HG02798 (cell line): ENCODE measurements at regions not wholly inside any gene's neighbourhood (a gene's known extent, or its start where the extent isn't known, plus 50 kb on each side); places are given as distances from the start of the nearest gene placed in this dataset.

Experiments used
- ATAC-seq: cut with Tn5 transposase; IDR thresholded peaks from one replicate; pipeline ENCODE4 v1.9.1; 2021; ENCODE audit warnings: mild to moderate bottlenecking; ENCODE audit not compliant: unreplicated experiment, poor library complexity

DNA sequence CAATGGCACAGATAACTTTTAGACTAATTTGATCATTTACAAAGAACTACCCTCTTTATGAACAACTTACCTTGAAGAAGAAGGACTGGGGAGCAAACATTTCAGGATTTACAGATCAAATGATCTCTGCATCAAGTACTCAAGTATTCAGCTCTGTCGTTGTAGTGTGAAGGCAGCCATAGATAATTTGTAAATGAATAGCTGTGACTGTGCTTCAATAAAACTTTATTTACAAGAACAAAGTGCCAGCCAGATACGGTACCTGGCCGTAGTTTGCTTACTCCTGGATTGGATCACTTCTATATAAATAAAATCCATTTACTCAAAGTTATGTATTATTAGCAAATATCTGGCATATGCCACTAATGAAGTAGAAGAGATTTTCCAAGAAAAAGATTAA, 388.2 kb upstream of the SEMA3A start:
- no peak for ATAC-seq

DNA sequence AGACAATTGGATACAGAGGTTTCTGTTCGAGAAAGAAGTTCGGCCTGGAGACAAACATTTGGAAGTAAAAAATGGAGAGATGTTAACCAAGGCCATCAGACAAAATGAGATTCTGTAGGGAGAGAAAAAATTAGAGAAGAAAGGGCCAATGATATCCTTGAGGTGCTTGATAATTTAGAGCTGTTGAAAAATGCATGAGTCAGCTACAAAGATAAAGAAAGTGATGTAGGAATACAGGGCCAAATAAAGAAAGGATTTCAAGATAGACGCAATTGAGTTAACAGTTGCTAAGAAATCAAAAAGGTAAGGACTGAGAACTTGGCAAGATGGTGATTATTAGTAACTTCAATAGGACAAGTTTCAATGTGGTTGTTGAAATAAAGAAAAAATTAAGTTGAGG, 384.2 kb upstream of the SEMA3A start:
- ATAC-seq, result no peak

DNA sequence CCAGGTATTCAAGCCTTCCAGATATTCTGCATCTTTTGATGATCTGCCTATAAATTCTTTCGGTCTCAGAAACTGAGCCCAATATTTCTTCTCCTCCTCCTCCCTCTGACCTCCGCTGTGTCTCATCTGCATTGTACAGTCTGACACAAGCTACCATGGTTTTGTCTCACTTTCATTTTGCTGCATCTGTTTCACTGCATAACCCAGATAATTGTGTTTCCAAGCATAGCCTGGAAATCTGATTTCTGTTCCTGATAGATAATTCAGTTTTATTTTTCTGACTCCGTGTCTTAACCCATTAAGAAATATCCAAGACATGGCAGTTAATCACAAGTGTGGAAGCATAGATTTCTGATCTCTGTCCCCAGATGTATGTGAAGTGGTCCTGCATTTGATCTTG, 374.2 kb upstream of the SEMA3A start:
- no peak for ATAC-seq

DNA sequence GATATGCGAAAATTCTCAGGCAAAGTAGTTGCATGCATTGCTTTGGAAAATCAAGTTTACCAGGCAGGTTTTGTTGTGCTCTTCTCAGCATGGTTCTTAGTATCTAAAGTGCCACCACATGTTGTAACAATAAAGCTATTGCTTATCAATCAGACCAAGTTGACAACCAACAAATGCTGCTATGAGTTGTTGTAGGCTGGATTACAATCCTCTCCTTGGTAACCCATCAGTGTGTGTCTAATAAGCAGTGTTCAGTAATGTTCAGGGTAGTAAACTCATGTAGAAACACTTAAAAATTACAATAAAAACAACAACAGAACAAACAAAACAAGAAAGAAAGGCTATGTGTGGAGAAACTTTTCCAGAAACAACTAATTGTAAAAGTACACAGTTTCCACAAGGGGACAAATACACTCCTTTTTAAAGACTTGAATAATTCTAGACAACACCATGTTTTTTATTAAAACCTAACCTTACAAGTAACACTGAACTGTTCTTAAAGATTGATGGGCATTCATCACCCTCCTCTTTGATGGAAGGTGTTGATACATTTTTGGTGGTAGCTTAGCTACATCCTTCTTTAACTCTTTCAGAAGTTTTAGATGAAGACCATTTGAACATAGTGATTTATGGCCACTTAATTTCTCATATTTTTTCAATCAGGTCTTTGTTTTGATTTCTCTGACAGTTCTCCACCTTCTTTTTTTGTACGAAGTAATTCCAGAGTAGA, 370.9 kb upstream of the SEMA3A start:
- no peak for ATAC-seq

DNA sequence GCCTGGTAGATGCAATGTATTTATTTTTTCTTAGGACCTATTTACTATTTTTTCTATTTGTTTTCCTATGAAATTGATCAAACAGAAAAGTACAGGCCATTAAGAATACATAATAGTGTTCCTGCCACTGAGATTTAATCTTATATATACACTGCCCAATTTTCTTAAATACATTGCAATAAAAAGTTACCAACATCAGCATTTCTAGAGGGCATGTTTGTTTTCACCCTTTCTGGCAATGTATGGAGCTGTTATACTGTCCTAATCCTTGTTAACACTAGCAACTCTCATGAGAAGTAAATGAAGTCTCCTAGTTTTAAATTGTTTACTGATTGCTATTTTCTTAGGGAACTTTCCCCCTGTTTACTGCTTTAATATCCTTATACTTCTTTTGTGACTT, 359.1 kb upstream of the SEMA3A start:
- ATAC-seq, result no peak

DNA sequence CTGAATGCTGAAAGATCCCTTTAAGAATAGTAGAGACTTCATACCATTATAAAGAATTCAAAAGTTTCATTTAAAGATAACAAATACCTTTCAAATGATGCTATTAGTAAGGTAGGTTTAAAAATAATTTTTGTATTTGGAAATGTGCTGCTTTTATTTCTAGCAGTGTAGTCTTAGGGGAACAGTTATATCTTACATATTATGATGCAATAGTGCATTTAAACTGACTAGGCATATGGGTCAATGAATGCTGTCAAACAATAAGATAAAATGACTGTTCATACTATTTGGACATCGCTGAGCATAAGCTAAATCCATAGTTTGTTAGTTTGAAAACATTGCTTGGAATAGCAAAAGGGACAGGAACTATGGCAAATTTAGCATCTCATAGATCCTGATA, 354.8 kb upstream of the SEMA3A start:
- no peak for ATAC-seq

DNA sequence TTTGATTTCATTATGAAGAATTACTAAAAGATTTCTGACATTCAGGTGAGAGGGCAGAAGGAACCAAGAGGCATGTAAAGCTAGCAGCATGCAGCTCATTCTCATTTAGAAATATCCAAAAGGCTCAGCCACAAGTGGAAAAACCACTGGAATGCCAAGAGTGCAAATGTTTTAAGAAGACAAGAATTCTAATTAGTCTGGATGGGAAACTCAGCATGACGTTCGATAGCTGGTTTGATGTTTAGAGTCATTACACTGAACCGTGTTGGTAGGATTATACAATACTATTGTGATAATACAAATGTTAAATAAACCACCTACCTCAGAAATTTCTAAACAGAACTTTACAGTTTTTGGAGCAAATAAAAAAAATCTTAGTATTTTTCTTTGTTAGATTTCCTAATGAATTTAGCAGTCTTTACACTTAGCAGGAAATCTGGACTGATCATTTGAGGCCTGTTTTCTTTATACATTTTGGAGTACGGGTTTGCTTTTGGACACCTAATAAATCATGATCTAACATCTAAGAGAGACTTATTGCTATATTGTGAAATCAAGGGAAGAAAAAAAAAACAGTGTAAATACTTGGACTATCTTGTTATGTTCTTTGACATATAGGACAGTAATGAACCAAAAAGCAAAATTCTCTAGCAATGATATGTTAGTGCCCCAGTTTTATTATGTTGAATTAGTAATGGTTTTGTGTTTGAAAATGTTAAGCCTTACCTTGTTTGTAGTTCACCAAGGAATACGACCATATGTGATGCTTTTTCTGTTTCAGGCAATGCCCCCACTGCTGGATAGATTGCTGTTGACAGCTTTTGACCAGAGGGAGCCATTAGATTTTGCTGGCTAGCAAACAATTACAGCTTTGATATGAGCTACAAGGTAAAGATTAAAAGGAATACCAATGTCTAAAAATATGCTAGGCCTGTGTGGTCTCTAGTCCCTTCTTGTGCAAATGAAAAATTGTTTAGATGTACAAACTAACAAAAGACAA, 354.1 kb upstream of the SEMA3A start:
- ATAC-seq, result no peak

DNA sequence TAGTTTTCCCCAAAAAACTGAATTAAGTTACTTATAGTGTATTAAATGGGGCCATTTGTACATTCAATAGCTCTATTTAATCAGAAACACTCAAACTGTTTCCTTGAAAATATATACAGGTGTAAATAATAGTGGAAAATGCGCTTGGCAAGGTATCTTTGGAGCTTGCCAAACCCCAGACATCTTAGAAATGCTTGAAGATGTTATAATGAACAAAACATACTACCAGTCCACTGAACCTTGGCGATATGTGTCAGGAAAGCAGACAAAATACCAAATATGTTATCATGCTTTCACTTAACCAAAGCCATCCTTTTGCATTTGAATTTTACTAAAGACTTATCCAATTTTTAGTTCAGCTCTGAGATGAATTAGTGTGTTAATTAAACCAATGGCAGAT, 352.7 kb upstream of the SEMA3A start:
- no peak for ATAC-seq

DNA sequence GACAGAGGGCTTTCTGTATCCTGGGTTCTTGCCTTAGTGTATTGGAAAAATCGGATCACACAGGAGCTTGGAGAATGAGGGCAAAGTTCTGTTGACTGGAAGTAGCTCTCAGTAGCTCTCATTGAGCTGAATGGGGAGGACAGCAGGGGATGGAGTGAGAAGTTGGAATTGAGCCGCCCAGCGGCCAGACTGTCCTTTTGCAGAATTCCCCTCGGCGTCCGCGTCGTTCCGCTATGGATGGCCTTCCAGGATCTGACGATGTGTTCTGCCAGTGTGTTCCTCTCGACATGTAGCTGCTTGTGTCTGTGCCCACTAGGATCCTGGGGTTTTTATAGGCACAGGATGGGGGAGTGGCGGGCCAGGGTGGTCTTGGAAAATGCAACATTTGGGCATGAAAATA, 351.8 kb upstream of the SEMA3A start:
- no peak for ATAC-seq

DNA sequence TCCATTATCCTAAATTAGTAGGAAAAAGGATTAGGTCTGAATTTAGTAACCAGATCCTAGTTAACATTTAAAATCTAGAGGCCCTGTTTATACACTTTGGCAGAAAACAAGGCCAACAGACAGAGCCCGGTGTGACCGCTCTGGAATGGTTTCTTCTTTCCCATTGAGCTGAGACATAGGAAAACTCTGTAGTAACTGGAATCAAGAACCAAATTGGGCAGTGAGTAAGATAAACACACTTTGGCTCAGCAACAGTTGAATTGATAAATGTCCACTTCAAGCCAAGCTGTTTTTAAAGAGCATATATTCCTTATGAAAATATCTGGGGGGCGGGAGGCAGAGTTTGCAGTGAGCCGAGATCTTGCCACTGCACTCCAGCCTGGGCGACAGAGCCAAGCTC, 343.7 kb upstream of the SEMA3A start:
- ATAC-seq, result no peak

DNA sequence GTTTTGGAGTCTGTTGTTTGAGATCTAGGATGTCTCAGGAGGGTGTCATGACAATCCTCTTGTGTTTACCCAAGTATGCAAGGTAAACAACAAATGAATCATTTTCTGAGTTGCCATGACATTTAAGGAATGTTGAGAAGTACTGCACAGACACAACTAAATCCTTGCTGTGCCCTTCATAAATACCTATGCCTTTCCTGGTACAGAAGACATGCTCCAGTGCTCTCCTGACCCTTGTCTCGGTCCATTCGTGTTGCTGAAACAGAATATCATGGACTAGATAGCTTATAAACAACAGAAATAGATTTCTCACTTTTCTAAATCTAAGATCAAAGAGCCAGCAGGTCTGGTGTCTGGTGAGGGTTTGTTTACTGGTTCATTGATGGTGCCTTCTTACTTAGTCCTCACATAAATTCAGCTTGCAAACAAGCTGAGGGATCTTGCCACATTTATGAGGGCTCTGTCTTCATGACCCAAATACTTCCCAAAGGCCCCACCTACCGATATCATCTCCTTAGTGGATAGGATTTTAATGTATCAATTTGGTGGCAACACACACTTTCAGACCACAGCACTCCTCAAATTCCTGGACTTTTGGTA, 341.8 kb upstream of the SEMA3A start:
- ATAC-seq, result no peak

DNA sequence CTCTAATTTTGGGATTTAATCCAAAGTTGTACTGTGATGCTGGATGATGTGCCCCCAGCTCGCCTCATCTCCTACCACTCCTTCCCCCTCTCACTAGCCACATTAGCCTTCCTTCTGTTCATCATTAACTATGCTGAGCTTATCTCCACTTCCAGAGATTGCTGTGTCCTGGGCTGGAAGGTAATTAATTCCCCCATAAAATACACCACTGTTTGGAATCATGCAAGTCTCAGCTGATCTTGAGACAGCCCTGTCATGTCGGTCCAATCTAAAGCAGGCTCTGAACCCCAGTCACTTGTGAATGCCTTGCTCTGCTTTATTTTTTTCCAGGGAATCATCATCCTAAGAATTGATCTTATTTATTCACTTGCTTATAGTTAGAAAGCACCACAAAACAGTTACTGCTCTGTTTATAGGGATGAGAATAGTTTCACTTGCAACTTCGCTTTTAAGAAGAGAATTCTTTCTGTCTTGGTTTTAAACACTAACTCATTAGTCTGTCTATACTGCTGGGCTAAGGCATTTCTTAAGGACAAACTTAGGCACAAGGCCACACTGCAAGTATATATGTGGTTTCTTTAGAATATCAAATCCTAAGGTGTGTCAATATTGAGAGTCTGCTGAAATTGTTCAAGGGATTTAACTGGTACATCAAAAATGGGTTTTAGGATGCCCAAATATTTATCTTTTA, 341.1 kb upstream of the SEMA3A start:
- no peak for ATAC-seq

DNA sequence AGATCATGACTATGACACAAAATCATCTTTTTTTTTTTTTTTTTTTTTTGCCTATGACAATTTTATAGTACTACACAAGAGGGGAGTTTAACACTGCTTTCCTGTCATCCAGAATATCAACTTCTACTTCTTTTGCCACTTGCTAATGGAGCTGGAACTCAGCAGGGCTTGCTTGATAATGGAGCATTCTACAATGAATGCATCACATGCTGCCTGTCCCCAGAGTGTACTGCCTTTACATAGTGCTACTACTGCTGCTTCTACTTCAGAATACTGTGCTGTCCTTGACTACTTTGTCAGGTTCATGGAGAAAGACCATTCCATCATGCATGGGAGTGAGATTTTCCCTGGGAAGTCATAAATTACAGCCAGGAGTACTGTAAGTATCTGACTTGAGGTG, 338.6 kb upstream of the SEMA3A start:
- no peak for ATAC-seq

DNA sequence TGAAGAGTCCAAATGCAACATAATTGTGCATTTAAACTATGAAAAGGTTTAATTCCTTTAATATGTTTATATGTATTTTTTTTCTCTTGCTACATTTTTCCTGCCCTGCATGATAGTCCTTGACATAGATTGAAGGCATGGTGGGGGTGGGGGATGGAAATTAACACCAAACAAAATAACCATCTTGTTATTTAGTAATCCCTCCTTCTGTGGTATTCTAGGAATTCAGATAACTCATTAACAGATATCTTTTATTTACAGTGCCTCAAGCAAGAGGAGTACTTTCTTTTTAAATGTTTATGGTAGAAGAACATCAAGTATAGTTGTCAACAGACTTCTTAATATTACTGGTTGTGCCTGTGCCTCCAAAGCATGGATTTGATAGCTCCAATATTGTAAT, 337.6 kb upstream of the SEMA3A start:
- no peak for ATAC-seq

DNA sequence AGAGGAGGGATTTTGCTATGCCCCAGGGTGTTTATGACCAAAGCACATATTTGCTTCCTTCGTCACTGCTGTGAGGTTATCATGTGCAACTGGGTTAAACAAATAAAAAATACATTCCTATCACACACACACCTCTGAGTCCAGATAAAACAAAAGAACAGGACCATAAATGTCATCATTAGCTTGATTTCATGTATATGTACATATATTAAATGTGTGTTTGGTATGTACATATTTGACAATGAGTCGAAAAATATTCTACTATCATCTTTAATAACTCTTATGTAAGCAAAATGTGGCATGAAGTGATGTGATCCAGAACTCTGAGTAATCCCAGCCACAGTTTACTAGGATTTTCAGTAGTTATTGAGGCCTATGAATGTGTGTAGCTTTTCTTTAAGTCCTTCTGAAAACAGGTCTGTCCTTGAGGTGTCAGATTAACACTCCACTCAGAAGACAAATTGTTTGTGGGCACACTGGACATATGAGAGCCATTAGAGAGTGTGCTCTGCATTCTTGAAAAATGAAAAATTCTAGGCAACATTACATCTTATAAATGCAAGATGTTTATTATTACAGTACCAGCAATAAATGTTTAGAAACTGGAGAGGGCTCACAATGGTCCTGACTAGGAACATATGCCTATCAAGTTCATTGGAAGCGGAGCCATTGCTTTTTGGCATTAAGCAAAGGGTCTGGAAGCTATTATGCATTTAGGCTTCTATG, 335.1 kb upstream of the SEMA3A start:
- no peak for ATAC-seq

DNA sequence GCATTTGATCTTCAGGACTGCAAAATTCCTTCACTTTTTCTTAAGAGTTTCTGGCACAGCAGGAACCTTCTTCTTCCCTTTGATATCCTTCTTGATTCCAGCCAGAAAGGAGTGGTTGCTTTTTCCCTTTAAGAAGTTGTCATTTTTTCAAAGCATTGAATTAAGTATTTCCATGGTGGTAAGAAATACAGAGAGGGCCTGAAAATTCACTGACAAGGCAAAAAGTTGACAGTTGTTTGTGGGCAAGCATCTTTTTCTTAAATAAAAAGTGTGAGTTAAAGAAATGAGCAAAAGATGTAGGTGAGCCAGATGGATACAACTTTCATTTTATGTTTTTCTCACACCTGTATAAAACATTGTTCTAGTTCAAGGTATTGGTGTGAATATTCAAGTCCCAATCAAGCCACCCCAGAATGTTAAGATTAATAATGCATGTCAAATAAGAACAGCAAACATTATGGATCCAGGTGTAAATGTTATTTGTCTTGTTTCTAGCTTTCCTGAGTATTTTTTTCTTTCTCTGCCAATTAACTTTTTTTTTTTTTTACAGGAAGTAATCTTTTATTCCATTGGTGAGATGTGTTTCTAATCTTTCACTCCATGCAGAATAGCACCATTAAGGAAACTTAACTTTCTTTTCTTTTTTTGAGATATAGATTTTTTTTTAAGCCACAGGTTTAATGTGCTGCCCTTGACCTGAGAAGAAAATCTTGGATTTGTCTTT, 334.3 kb upstream of the SEMA3A start:
- ATAC-seq, result no peak

DNA sequence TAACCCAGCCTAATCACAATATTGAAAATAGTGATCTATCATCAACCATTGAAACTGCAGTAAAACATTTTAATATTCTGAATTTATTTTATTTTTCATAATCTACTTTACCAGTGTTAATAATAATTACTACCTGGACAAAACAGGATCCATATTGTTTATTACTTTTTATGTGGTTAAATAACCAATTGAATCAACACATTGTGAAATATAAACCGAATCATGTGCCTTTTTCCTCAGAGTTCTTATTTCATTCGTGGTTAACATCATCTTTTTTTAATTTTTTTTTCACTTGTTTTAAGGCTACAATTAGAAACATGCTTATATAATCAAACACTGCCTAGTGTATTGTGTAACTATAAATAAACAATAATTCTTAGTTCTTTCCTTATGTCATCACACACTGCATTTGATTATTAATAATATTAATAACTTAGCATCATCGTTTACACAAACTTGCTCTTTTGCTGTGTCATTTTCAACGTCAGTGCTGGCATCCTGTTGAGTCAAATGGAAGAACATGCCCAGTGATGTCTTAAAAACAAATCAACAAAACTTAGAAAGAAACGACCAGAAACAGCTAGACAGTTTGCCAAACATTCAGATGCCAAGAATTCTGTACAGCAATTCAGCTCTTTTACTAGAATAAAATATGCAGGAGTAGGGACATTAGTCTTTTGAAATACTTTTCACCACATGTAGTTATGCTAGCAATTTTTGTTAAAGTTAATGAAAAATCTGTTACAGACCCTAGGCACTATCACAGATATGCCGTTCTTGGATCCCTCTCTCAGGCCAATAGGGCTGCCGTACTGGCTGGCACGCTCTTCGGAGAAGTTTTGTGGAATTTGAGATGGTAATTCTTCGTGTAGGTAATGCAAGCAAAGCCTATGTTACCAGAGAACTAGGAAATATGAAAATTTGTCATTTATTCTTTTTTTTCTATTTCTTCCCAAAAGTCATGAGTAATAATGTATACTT, 330.4 kb upstream of the SEMA3A start:
- no peak for ATAC-seq

DNA sequence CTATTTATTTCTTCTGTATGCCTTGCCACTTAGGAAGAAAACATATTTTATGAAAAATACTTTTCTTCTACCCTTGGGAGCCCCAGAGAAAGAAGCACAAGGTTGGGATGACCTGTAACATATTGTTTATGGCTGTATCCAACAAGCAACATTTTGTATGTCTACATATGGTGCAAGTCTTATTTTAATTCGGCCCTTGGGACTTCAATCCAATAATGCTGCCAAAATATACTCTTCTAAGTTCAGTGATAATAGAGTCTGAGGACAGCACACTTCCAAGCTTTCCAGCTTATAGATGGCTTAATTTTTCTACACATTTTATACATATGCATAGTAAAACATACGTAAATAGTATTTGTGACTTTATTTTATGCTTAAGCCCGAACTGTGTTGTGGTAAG, 318.5 kb upstream of the SEMA3A start:
- no peak for ATAC-seq
